ENCODE measurements at regions not wholly inside any gene's neighbourhood (a gene's known extent, or its start where the extent isn't known, plus 50 kb on each side); places are given as distances from the start of the nearest gene placed in this dataset.
A peak's percentile ranks its signal among the peaks of the same experiment; 100 is the strongest.
"Not testable (repeated sequence)": the region's sequence is repeated elsewhere in the genome, so short reads cannot be mapped to it uniquely, and the experiment has no call there.

DNA sequence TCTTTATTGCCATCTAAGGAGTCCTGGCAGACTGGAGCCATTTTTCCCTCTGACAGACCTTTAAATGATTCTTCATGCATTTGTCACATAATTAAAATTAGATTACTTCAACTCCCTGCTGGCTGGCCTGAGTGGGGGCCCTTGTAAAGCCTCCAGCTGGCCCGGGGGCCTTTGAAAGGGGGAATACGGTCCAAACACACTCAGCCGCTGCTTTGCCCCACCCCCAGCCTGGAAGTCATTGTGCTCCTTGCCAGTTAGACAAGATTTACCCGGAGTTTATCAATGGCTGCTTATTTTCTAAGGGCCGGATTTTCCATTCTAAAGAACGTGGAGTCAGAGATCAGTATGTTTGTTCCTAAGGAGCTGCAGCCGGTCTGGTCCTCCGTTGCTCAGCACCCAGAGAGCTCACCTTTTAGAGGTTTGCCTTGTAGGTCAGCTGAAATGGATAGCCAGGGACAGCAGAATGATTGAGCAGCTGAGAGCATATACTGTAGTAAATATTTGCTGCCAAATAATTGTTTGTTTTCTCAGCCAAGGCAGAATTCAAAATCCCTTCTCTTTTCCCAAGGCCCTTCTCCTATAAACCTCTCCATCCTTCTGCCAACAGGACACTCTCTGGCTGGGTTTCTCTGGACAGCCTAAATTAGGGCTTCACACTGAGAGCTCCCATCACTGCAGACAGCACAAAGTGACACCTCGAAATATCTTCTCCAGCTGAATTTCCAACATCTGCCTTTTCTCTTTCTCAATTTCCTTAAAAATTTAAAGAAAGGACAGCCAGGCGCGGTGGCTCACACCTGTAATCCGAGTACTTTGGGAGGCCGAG is 68.4 kb upstream of the RBM24 start:
- Histone ChIP-seq H3K4me1 (ENCODE audit: control insufficient read depth, insufficient read depth, low read length) (peaks cover 30% of the 10 kb centered on the region), H3K9ac (ENCODE audit: low read length) (no peak overlapping the region), H3K27me3 (replicated peaks; ENCODE audit: control insufficient read depth, insufficient read depth, low read length) (no peaks in the 10 kb centered on the region), H3K4me3 (ENCODE audit: low read length) (no peak overlapping the region), H3K9me3 (ENCODE audit: control insufficient read depth, low read length) (peaks cover 3% of the 10 kb centered on the region), H3K36me3 (ENCODE audit: control insufficient read depth, insufficient read depth, low read length, severe bottlenecking) (no peaks in the 10 kb centered on the region)
- DNase-seq (ENCODE audit: low read depth), result peak; percentile 45

DNA sequence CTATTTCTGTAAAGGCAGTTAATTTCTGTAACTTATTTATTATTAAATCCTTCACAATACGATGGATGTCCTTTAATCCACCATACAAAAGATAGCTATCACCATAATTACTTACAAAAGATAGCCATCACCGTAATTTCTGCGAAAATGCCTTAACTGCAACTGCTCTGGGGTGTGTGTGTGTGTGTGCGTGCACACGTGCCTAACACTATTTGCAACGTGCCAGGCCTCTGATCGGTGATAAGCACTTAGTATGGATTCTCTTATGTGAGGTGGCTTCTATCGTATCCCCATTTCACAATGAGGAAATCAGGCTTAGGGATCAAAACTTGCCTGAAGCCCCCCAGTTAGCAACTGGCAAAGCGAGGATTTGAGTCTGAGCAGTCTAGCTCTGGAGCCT is 67.1 kb upstream of the RBM24 start:
- no peaks in the 10 kb centered on the region for H3K27me3 ChIP-seq (replicated peaks; ENCODE audit: control insufficient read depth, insufficient read depth, low read length)
- DNase-seq (ENCODE audit: low read depth), result no peak
- peaks cover 3% of the 10 kb centered on the region for H3K9me3 ChIP-seq (ENCODE audit: control insufficient read depth, low read length)
- H3K4me3 ChIP-seq (ENCODE audit: low read length), result no peak overlapping the region
- H3K4me1 ChIP-seq (ENCODE audit: control insufficient read depth, insufficient read depth, low read length), result peaks cover 35% of the 10 kb centered on the region
- H3K36me3 ChIP-seq (ENCODE audit: control insufficient read depth, insufficient read depth, low read length, severe bottlenecking), result no peaks in the 10 kb centered on the region
- no peak overlapping the region for H3K9ac ChIP-seq (ENCODE audit: low read length)

DNA sequence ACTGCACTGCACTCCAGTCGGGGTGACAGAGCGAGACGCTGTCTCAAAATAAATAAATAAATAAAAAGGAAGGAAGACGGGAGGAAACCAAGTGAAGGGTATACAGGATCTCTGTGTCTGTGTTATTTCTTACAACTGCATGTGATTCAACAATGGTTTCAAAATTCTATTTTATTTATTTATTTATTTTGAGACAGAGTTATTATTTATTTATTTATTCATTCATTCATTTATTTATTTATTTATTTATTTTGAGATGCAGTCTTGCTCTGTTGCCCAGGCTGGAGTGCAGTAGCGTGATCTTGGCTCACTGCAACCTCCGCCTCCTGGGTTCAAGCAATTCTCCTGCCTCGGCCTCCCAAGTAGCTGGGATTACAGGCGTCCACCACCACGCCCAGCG is 64.2 kb upstream of the RBM24 start:
- not testable (repeated sequence) for DNase-seq (ENCODE audit: low read depth); H3K9ac ChIP-seq (ENCODE audit: low read length); H3K27me3 ChIP-seq (replicated peaks; ENCODE audit: control insufficient read depth, insufficient read depth, low read length); H3K36me3 ChIP-seq (ENCODE audit: control insufficient read depth, insufficient read depth, low read length, severe bottlenecking); H3K4me3 ChIP-seq (ENCODE audit: low read length); H3K9me3 ChIP-seq (ENCODE audit: control insufficient read depth, low read length)
- H3K4me1 ChIP-seq (ENCODE audit: control insufficient read depth, insufficient read depth, low read length), result peaks cover 33% of the 10 kb centered on the region

DNA sequence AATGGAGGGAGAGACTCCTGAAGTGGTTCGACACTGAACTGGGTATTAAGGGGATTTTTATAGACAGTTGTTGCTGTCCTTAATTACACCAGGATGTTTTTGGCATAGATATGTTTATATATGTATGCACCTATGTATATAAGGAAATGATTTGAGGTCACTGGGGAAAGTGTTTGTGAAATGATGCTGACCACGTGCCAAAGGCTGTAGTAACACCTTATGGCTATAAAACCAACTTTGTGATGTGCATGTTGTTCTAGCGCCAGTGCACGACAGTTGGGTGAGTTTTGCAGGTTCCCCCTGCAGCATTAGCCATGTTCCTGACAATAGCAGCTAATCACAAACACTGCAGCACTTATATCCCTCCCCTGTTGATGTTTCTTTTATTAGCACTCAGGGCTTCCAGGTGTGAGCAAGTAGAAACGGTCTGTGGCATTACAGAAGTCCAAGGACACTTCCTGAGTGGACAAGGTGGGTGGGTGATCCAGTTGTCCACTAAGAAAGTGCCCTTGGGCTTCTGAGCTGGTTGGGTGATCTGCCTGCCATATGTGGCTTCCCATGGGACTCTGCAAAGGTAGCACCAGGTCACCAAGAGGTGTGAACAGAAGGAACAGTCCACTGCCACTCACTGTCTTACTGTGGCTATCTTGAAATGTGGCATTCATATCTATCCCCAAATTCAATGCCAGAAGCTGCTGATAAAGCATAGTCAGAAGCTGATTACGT is 63.0 kb upstream of the RBM24 start:
- no peak for DNase-seq (ENCODE audit: low read depth)
- Histone ChIP-seq H3K9me3 (ENCODE audit: control insufficient read depth, low read length) (peaks cover 3% of the 10 kb centered on the region), H3K4me1 (ENCODE audit: control insufficient read depth, insufficient read depth, low read length) (peaks cover 21% of the 10 kb centered on the region), H3K27me3 (replicated peaks; ENCODE audit: control insufficient read depth, insufficient read depth, low read length) (no peaks in the 10 kb centered on the region), H3K36me3 (ENCODE audit: control insufficient read depth, insufficient read depth, low read length, severe bottlenecking) (no peaks in the 10 kb centered on the region), H3K4me3 (ENCODE audit: low read length) (no peak overlapping the region), H3K9ac (ENCODE audit: low read length) (no peak overlapping the region)

DNA sequence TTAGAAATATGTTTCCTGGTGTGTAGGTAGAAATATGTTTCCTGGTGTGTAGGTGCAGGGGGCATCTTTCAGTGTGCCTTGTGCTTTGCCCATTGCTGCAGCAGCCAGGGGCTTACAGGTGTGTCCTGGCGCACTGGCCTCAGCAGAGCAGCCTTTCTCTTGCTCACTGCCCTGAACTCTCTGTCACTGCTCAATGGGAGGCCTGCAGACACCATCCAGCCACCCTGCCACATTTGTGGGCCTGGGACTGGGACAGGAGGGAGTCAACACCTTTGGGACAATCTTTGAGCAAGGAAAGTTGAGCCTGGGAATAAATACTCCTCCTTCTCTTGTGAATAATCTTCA is 62.4 kb upstream of the RBM24 start:
- no peaks in the 10 kb centered on the region for H3K27me3 ChIP-seq (replicated peaks; ENCODE audit: control insufficient read depth, insufficient read depth, low read length)
- peaks cover 19% of the 10 kb centered on the region for H3K4me1 ChIP-seq (ENCODE audit: control insufficient read depth, insufficient read depth, low read length)
- no peak overlapping the region for H3K4me3 ChIP-seq (ENCODE audit: low read length)
- H3K36me3 ChIP-seq (ENCODE audit: control insufficient read depth, insufficient read depth, low read length, severe bottlenecking), result no peaks in the 10 kb centered on the region
- no peak for DNase-seq (ENCODE audit: low read depth)
- H3K9ac ChIP-seq (ENCODE audit: low read length), result no peak overlapping the region
- H3K9me3 ChIP-seq (ENCODE audit: control insufficient read depth, low read length), result peaks cover 3% of the 10 kb centered on the region

DNA sequence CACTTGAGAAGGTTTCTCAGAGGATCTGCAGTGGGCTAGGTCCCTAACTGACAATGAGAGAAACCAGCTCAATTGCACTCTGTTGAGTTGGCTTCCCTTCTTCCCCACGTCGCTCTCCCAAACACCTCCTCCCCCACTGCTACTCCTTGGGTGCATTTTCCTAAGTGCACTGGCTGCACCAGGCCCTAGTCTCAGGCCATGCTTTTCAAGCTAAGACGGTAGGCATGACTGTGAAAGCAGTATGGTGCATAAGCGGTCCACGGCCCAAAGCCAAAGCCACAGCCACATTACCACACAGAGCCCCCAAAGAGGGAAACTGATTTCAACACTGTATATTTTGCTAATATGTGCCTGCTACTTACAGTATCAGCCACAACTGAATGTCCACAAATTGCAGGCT is 62.1 kb upstream of the RBM24 start:
- Histone ChIP-seq H3K9ac (ENCODE audit: low read length) (no peak overlapping the region), H3K27me3 (replicated peaks; ENCODE audit: control insufficient read depth, insufficient read depth, low read length) (no peaks in the 10 kb centered on the region), H3K36me3 (ENCODE audit: control insufficient read depth, insufficient read depth, low read length, severe bottlenecking) (no peaks in the 10 kb centered on the region), H3K9me3 (ENCODE audit: control insufficient read depth, low read length) (peaks cover 3% of the 10 kb centered on the region), H3K4me1 (ENCODE audit: control insufficient read depth, insufficient read depth, low read length) (peaks cover 18% of the 10 kb centered on the region), H3K4me3 (ENCODE audit: low read length) (peak overlapping the region; percentile 3)
- DNase-seq (ENCODE audit: low read depth), result no peak

DNA sequence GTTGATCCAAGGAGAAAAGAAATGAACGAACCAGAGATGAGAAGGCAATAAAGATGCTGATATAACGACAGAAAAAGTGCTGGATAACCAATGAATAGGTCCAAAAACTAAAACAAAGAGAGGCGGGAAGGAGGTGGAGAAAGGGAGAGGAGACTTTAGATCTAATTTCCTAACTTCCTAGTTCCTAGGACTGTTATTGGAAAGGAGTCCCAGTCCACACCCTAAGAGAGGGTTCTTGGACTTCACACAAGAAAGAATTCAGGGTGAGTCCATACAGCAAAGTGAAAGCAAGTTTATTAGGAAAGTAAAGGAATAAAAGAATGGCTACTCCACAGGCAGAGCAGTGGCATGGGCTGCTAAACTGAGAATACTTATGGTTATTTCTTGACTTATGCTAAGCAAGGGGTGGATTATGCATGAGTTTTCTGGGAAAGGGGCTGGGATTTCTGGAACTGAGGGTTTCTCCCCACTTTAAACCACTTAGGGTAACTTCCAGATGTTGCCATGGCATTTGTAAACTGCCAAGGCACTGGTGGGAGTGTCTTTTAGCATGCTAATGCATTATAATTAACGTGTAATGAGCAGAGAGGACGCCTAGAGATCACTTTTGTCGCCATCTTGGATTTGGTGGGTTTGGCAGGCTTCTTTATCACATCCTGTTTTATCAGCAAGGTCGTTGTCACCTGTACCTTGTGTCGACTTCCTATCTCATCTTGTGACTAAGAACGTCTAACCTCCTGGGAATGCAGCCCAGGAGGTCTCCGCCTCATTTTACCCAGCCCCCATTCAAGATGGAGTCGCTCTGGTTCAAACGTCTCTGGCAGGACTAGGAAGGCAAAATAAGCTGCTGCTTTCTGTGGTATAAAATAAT is 60.9 kb upstream of the RBM24 start:
- H3K27me3 ChIP-seq (replicated peaks; ENCODE audit: control insufficient read depth, insufficient read depth, low read length), result no peaks in the 10 kb centered on the region

DNA sequence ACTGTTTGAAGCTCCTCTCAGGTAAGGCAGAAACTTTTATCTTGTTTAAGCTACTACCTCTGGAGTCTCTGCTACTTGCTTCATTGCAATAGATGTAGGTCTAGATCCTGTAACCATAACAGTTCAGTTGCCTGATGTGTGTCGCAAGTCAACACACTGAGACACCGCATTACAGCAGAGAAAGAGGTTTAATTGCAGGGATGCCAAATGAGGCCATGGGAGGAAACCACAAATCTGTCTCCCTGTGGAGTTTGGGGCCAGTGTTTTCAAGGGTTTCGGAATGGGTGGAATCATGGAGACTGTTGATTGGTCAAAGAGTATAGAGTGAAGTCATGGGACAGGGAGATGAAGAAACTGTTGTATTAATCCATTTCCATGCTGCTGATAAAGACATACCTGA is 57.1 kb upstream of the RBM24 start:
- Histone ChIP-seq H3K9me3 (ENCODE audit: control insufficient read depth, low read length) (no peaks in the 10 kb centered on the region), H3K27me3 (replicated peaks; ENCODE audit: control insufficient read depth, insufficient read depth, low read length) (no peaks in the 10 kb centered on the region), H3K4me3 (ENCODE audit: low read length) (no peak overlapping the region), H3K4me1 (ENCODE audit: control insufficient read depth, insufficient read depth, low read length) (peaks cover 27% of the 10 kb centered on the region), H3K9ac (ENCODE audit: low read length) (no peak overlapping the region), H3K36me3 (ENCODE audit: control insufficient read depth, insufficient read depth, low read length, severe bottlenecking) (no peaks in the 10 kb centered on the region)
- DNase-seq (ENCODE audit: low read depth), result no peak

More for the DNA sequence above, 60.9 kb upstream of the RBM24 start:
- no peak for DNase-seq (ENCODE audit: low read depth)
- peak overlapping the region; percentile 53 for H3K9ac ChIP-seq (ENCODE audit: low read length)
- H3K36me3 ChIP-seq (ENCODE audit: control insufficient read depth, insufficient read depth, low read length, severe bottlenecking), result no peaks in the 10 kb centered on the region
- H3K4me3 ChIP-seq (ENCODE audit: low read length), result peak overlapping the region; percentile 32
- H3K4me1 ChIP-seq (ENCODE audit: control insufficient read depth, insufficient read depth, low read length), result peaks cover 18% of the 10 kb centered on the region
- peaks cover 3% of the 10 kb centered on the region for H3K9me3 ChIP-seq (ENCODE audit: control insufficient read depth, low read length)

DNA sequence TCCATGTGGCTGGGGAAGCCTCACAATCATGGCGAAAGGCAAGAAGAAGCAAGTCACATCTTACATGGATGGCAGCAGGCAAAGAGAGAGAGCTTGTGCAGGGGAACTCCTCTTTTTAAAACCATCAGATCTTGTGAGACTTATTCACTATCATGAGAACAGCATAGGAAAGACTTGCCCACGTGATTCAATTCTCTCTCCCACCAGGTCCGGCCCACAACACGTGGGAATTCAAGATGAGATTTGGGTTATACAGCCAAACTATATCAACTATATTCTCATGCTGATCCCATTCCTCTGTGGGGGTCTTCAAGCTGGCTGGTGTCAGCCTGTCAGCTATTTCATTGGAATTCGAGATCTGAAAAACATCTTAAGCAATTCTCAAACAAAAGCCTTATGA is 56.7 kb upstream of the RBM24 start:
- H3K9ac ChIP-seq (ENCODE audit: low read length); H3K4me3 ChIP-seq (ENCODE audit: low read length); H3K27me3 ChIP-seq (replicated peaks; ENCODE audit: control insufficient read depth, insufficient read depth, low read length); H3K9me3 ChIP-seq (ENCODE audit: control insufficient read depth, low read length); DNase-seq (ENCODE audit: low read depth); H3K36me3 ChIP-seq (ENCODE audit: control insufficient read depth, insufficient read depth, low read length, severe bottlenecking): not testable (repeated sequence)
- peaks cover 25% of the 10 kb centered on the region for H3K4me1 ChIP-seq (ENCODE audit: control insufficient read depth, insufficient read depth, low read length)

DNA sequence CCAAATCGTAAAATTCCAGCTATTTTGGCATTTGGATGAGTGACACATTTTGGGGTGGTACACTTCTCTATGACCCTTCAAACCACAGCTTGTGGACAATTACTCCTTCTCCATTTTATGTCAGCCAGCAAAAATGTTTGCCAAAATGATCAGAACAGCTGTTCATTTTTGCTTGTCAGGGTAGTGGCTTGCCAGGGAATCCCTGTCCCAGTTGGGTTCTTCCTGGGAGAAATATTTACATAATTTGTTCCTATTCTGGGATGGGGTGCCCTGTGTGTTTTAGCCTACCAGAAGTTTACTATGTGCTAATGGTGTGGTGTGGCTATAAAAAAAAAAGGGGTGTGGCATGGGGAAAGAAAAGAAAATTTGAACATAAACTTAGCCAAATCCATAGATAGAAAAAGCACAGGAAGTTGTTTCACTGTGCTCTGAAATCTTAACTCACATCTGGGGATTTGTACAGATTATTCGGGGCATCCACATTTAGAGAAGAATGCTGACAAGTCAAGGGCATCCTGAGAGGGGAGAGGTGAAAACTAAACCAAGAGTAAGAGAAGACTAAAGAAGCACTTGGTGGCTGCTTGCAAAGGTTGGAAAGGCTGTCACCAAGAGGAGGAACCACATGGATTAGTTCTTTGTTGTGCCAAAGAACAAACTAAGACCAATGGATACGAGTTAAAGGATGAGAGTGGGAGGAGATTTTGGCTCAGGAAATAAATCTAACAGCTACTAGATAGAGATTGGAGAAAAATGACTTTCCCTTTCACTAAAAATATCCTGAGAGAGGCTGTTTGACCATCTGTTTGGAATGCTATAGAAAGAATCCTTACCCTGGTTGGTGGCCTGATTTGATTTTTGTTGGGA is 55.2 kb upstream of the RBM24 start:
- no peaks in the 10 kb centered on the region for H3K36me3 ChIP-seq (ENCODE audit: control insufficient read depth, insufficient read depth, low read length, severe bottlenecking)
- H3K4me1 ChIP-seq (ENCODE audit: control insufficient read depth, insufficient read depth, low read length), result peaks cover 17% of the 10 kb centered on the region
- H3K9me3 ChIP-seq (ENCODE audit: control insufficient read depth, low read length), result no peaks in the 10 kb centered on the region
- H3K9ac ChIP-seq (ENCODE audit: low read length), result no peak overlapping the region
- H3K27me3 ChIP-seq (replicated peaks; ENCODE audit: control insufficient read depth, insufficient read depth, low read length), result no peaks in the 10 kb centered on the region
- DNase-seq (ENCODE audit: low read depth), result no peak
- no peak overlapping the region for H3K4me3 ChIP-seq (ENCODE audit: low read length)

Data from adipocyte (in vitro differentiated cells).